Brain microvascular endothelial cell (primary cell): ENCODE measurements at regions not wholly inside any gene's neighbourhood (a gene's known extent, or its start where the extent isn't known, plus 50 kb on each side); places are given as distances from the start of the nearest gene placed in this dataset.

ENCODE experiments used
- DNase-seq: peaks from one replicate; pipeline ENCODE4 v3.0.0-alpha.2; 2020
- H3K27ac ChIP-seq: fragments of 250-450 bp; sonication (Bioruptor Pico); 2 replicates; pipeline ENCODE4 v1.5.1; 2020; ENCODE audit warnings: mild to moderate bottlenecking, moderate library complexity
- H3K27me3 ChIP-seq: fragments of 250-450 bp; sonication (Bioruptor Pico); replicated peaks from 2 replicates; pipeline ENCODE4 v1.5.1; 2020; ENCODE audit warnings: mild to moderate bottlenecking
- H3K36me3 ChIP-seq: fragments of 250-450 bp; sonication (Bioruptor Pico); replicated peaks from 2 replicates; pipeline ENCODE4 v1.5.1; 2020; ENCODE audit warnings: mild to moderate bottlenecking
- H3K4me3 ChIP-seq: 2 replicates; pipeline ENCODE4 v1.5.1; 2011; ENCODE audit warnings: low read depth, mild to moderate bottlenecking, control low read depth, low read length, moderate library complexity
- CTCF ChIP-seq: IDR thresholded peaks from 2 replicates; pipeline ENCODE4 v1.5.1; 2011; ENCODE audit warnings: low read depth, mild to moderate bottlenecking, moderate library complexity, low read length, control low read depth, inconsistent platforms; ENCODE audit errors: missing control alignments
- in situ Hi-C: cut with HindIII; loops from 2 replicates; pipeline ENCODE4 v1.10.0; 2017; ENCODE audit warnings: low sequenced_read_pairs, low pct_ligation_motif_present

- TF ChIP-seq CTCF: no peak
- no peaks in the 10 kb centered on the region for H3K36me3 ChIP-seq
- H3K4me3 ChIP-seq: no peak overlapping the region
- in situ Hi-C loops: no loop called here
- no peak overlapping the region for H3K27ac ChIP-seq
- DNase-seq: no peak
- no peaks in the 10 kb centered on the region for H3K27me3 ChIP-seq
Observed at GRCh38 chr7:121485467-121486243, 89.5 kb upstream of the FAM3C start.

GRCh38 chr7:121484089-121484763 lies 88.1 kb upstream of the FAM3C start:
- Histone ChIP-seq H3K4me3 (no peak overlapping the region), H3K27me3 (no peaks in the 10 kb centered on the region), H3K36me3 (no peaks in the 10 kb centered on the region), H3K27ac (no peak overlapping the region)
- in situ Hi-C loops: no loop called here
- no peak for TF ChIP-seq CTCF
- DNase-seq: no peak

- H3K4me3 ChIP-seq: no peak overlapping the region
- no peak overlapping the region for H3K27ac ChIP-seq
- no peaks in the 10 kb centered on the region for H3K36me3 ChIP-seq
- no peak for DNase-seq
- no peak for TF ChIP-seq CTCF
- in situ Hi-C loops: no loop called here
- H3K27me3 ChIP-seq: no peaks in the 10 kb centered on the region
Observed at GRCh38 chr7:121480566-121481335, 84.6 kb upstream of the FAM3C start.

- TF ChIP-seq CTCF: no peak
- in situ Hi-C loops: no loop called here
- Histone ChIP-seq H3K27ac (no peak overlapping the region), H3K36me3 (no peaks in the 10 kb centered on the region), H3K27me3 (no peaks in the 10 kb centered on the region), H3K4me3 (no peak overlapping the region)
- DNase-seq: no peak
Observed at GRCh38 chr7:121480058-121480457, 84.0 kb upstream of the FAM3C start.

- no peak overlapping the region for H3K27ac ChIP-seq
- no peak overlapping the region for H3K4me3 ChIP-seq
- no peaks in the 10 kb centered on the region for H3K27me3 ChIP-seq
- DNase-seq: no peak
- in situ Hi-C loops: no loop called here
- no peaks in the 10 kb centered on the region for H3K36me3 ChIP-seq
- no peak for TF ChIP-seq CTCF
Observed at GRCh38 chr7:121479466-121479865, 83.4 kb upstream of the FAM3C start.
